ENCODE measurements at regions not wholly inside any gene's neighbourhood (a gene's known extent, or its start where the extent isn't known, plus 50 kb on each side); places are given as distances from the start of the nearest gene placed in this dataset.
A peak's percentile ranks its signal among the peaks of the same experiment; 100 is the strongest.

DNA sequence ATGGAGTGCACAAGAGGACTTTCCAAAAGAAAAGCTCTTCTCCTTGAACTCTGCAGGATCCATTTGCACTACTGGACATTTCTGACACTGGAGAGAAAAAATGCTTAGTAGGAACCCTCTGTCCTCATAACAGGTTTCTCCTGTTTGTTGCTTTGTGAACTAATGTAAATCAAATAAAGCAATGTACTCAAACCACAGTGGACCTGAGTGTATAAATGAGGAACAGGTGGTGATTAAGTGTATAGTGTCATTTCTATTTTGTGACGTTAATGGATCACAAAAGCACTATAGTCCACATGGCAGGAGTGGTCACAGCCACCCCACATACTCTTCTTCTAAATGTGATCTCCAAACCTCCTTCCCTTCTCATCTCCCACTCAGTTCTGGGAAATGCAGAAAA is 268.4 kb upstream of the DUSP10 start:
- TF ChIP-seq EZH2 (IDR thresholded peaks at IDR 0.05; ENCODE audit: insufficient read depth, low read length): no peak
- TF ChIP-seq, protein P1, sequence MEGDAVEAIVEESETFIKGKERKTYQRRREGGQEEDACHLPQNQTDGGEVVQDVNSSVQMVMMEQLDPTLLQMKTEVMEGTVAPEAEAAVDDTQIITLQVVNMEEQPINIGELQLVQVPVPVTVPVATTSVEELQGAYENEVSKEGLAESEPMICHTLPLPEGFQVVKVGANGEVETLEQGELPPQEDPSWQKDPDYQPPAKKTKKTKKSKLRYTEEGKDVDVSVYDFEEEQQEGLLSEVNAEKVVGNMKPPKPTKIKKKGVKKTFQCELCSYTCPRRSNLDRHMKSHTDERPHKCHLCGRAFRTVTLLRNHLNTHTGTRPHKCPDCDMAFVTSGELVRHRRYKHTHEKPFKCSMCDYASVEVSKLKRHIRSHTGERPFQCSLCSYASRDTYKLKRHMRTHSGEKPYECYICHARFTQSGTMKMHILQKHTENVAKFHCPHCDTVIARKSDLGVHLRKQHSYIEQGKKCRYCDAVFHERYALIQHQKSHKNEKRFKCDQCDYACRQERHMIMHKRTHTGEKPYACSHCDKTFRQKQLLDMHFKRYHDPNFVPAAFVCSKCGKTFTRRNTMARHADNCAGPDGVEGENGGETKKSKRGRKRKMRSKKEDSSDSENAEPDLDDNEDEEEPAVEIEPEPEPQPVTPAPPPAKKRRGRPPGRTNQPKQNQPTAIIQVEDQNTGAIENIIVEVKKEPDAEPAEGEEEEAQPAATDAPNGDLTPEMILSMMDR (IDR thresholded peaks at IDR 0.05; ENCODE audit: insufficient read depth, low read depth, low read length): no peak
- no peak for DNase-seq (ENCODE audit: low read depth)
- H2AFZ ChIP-seq (ENCODE audit: low read depth, low read length): no peak overlapping the region
- H3K9ac ChIP-seq (ENCODE audit: low read length): no peak overlapping the region
- Mint-ChIP-seq H3K27ac (ENCODE audit: unreplicated experiment) (no peak overlapping the region), H3K36me3 (ENCODE audit: low read depth, unreplicated experiment) (no peaks in the 10 kb centered on the region), H3K4me3 (ENCODE audit: unreplicated experiment) (no peak overlapping the region), H3K27me3 (ENCODE audit: low read depth, unreplicated experiment) (no peaks in the 10 kb centered on the region), H3K4me1 (ENCODE audit: low read depth, unreplicated experiment) (peaks cover 5% of the 10 kb centered on the region), H3K9me3 (ENCODE audit: unreplicated experiment) (peaks cover 2% of the 10 kb centered on the region)
- H3K4me2 ChIP-seq (ENCODE audit: low read length): no peak overlapping the region
- H3K79me2 ChIP-seq (ENCODE audit: insufficient read depth, low read length): no peaks in the 10 kb centered on the region
- no peak overlapping the region for H3K4me3 ChIP-seq (ENCODE audit: insufficient read depth, low read depth, low read length)
- no peaks in the 10 kb centered on the region for H3K27me3 ChIP-seq (ENCODE audit: insufficient read depth, low read length)
- no peaks in the 10 kb centered on the region for H3K9me3 ChIP-seq (ENCODE audit: insufficient read depth, low read depth, low read length)
- H3K4me1 ChIP-seq (ENCODE audit: insufficient read depth, low read length): no peaks in the 10 kb centered on the region
- FAIRE-seq: no peak
- H4K20me1 ChIP-seq (ENCODE audit: insufficient read depth, low read length): no peaks in the 10 kb centered on the region
- no peaks in the 10 kb centered on the region for H3K36me3 ChIP-seq (ENCODE audit: insufficient read depth, low read length)
- H3K27ac ChIP-seq (ENCODE audit: low read depth, low read length): no peak overlapping the region

DNA sequence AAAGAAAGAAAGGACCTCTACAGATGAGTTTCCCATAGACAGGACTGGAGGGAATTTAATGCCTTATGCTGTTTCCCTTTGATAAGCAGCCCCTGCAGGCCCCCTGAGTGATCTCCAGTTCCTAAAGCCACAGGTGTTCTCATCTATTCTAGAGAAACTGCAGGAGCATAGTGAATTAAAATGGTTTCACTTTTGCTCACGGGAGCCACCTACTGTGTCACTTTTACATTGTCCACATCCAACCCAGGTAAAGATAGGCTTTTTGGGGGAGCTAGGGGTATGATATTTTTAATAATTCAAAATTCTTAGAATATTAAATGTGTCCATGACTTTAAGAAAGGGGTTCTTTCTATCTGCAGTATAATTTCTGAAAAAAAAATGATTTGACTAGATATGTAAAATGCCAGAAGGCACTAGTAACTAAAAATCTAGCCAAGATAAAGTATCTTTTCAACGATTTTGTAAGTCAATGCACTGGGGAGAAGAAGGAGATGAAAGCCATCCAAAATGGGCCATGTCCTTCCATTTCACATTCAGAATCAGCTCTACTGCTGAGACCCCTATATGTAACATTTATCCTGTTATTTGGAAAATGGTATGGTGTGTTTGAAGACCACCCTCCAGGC is 267.3 kb upstream of the DUSP10 start:
- no peak overlapping the region for H3K4me3 Mint-ChIP-seq (ENCODE audit: unreplicated experiment)
- Histone ChIP-seq H3K4me1 (ENCODE audit: insufficient read depth, low read length) (no peaks in the 10 kb centered on the region), H3K79me2 (ENCODE audit: insufficient read depth, low read length) (no peaks in the 10 kb centered on the region), H4K20me1 (ENCODE audit: insufficient read depth, low read length) (no peaks in the 10 kb centered on the region), H3K36me3 (ENCODE audit: insufficient read depth, low read length) (no peaks in the 10 kb centered on the region), H3K9ac (ENCODE audit: low read length) (no peak overlapping the region), H3K4me2 (ENCODE audit: low read length) (no peak overlapping the region), H3K4me3 (ENCODE audit: insufficient read depth, low read depth, low read length) (no peak overlapping the region), H2AFZ (ENCODE audit: low read depth, low read length) (no peak overlapping the region), H3K9me3 (ENCODE audit: insufficient read depth, low read depth, low read length) (no peaks in the 10 kb centered on the region), H3K27me3 (ENCODE audit: insufficient read depth, low read length) (no peaks in the 10 kb centered on the region), H3K27ac (ENCODE audit: low read depth, low read length) (no peak overlapping the region)
- no peaks in the 10 kb centered on the region for H3K27me3 Mint-ChIP-seq (ENCODE audit: low read depth, unreplicated experiment)
- H3K4me1 Mint-ChIP-seq (ENCODE audit: low read depth, unreplicated experiment): peaks cover 5% of the 10 kb centered on the region
- H3K9me3 Mint-ChIP-seq (ENCODE audit: unreplicated experiment): peaks cover 2% of the 10 kb centered on the region
- H3K36me3 Mint-ChIP-seq (ENCODE audit: low read depth, unreplicated experiment): no peaks in the 10 kb centered on the region
- no peak for TF ChIP-seq EZH2 (IDR thresholded peaks at IDR 0.05; ENCODE audit: insufficient read depth, low read length)
- TF ChIP-seq, protein P1 (IDR thresholded peaks at IDR 0.05; ENCODE audit: insufficient read depth, low read depth, low read length): peak; percentile 27
- H3K27ac Mint-ChIP-seq (ENCODE audit: unreplicated experiment): no peak overlapping the region
- FAIRE-seq (no peak), DNase-seq (ENCODE audit: low read depth) (no peak)

DNA sequence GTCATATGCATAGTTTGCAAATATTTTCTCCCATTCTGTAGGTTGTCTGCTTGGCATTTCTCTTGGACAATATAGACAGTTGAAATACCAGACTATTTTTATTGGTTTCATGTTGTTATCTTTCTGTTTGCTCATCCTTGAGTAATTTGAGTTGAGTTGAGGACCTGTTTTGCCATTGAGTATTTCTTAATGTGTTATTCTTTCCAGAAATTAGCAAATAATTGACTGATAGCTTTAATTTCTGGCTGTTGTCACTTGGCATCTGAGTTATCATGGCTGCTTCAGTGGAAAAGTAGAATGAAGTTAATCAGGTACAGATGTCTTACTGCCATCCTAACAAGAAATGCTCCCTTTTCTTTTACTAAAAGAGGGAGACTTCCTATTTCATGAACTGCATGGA is 264.8 kb upstream of the DUSP10 start:
- FAIRE-seq (no peak), DNase-seq (ENCODE audit: low read depth) (no peak)
- no peaks in the 10 kb centered on the region for H4K20me1 ChIP-seq (ENCODE audit: insufficient read depth, low read length)
- Mint-ChIP-seq H3K27ac (ENCODE audit: unreplicated experiment) (no peak overlapping the region), H3K27me3 (ENCODE audit: low read depth, unreplicated experiment) (no peaks in the 10 kb centered on the region), H3K9me3 (ENCODE audit: unreplicated experiment) (peaks cover 2% of the 10 kb centered on the region), H3K4me1 (ENCODE audit: low read depth, unreplicated experiment) (peaks cover 5% of the 10 kb centered on the region), H3K36me3 (ENCODE audit: low read depth, unreplicated experiment) (no peaks in the 10 kb centered on the region), H3K4me3 (ENCODE audit: unreplicated experiment) (no peak overlapping the region)
- no peak overlapping the region for H3K4me3 ChIP-seq (ENCODE audit: insufficient read depth, low read depth, low read length)
- no peak overlapping the region for H3K4me2 ChIP-seq (ENCODE audit: low read length)
- H3K4me1 ChIP-seq (ENCODE audit: insufficient read depth, low read length): no peaks in the 10 kb centered on the region
- no peaks in the 10 kb centered on the region for H3K36me3 ChIP-seq (ENCODE audit: insufficient read depth, low read length)
- no peaks in the 10 kb centered on the region for H3K27me3 ChIP-seq (ENCODE audit: insufficient read depth, low read length)
- no peak overlapping the region for H2AFZ ChIP-seq (ENCODE audit: low read depth, low read length)
- no peak overlapping the region for H3K9ac ChIP-seq (ENCODE audit: low read length)
- H3K27ac ChIP-seq (ENCODE audit: low read depth, low read length): no peak overlapping the region
- no peaks in the 10 kb centered on the region for H3K79me2 ChIP-seq (ENCODE audit: insufficient read depth, low read length)
- TF ChIP-seq, protein P1 (IDR thresholded peaks at IDR 0.05; ENCODE audit: insufficient read depth, low read depth, low read length): no peak
- TF ChIP-seq EZH2 (IDR thresholded peaks at IDR 0.05; ENCODE audit: insufficient read depth, low read length): no peak
- H3K9me3 ChIP-seq (ENCODE audit: insufficient read depth, low read depth, low read length): no peaks in the 10 kb centered on the region
